ENCODE measurements at regions not wholly inside any gene's neighbourhood (a gene's known extent, or its start where the extent isn't known, plus 50 kb on each side); places are given as distances from the start of the nearest gene placed in this dataset.

- no peak overlapping the region for H3K4me3 Mint-ChIP-seq
- TF ChIP-seq CTCF (conservative IDR thresholded peaks at IDR 0.05; ENCODE audit: low read depth in 2 of 2) = no peak
- TF ChIP-seq ETS1 (IDR thresholded peaks at IDR 0.05) = no peak
- no peak for TF ChIP-seq POLR2AphosphoS5 (IDR thresholded peaks at IDR 0.05; ENCODE audit: low read depth)
- no peak for TF ChIP-seq JUNB (IDR thresholded peaks at IDR 0.05; ENCODE audit: unreplicated experiment)
- no peak for TF ChIP-seq NANOG (IDR thresholded peaks at IDR 0.05; ENCODE audit: borderline replicate concordance)
- TF ChIP-seq EZH2phosphoT487 (IDR thresholded peaks at IDR 0.05; ENCODE audit: unreplicated experiment) = no peak
- TF ChIP-seq EZH2 (IDR thresholded peaks at IDR 0.05; ENCODE audit: low read depth, unreplicated experiment) = no peak
- no peak for TF ChIP-seq ZNF114 (CRISPR knock-in tag; IDR thresholded peaks at IDR 0.05)
- no peak for TF ChIP-seq CREB1 (CRISPR knock-in tag; IDR thresholded peaks at IDR 0.05; ENCODE audit: low read depth)
- TF ChIP-seq ZNF462 (CRISPR knock-in tag; IDR thresholded peaks at IDR 0.05) = no peak
- TF ChIP-seq ZNF331 (CRISPR knock-in tag; IDR thresholded peaks at IDR 0.05; ENCODE audit: low read depth) = no peak
- no peak for TF ChIP-seq STAT1 (IDR thresholded peaks at IDR 0.05; ENCODE audit: unreplicated experiment)
- no peak for TF ChIP-seq REST (IDR thresholded peaks at IDR 0.05; ENCODE audit: unreplicated experiment)
- H3K36me3 ChIP-seq (ENCODE audit: insufficient read depth) = peaks cover 7% of the 10 kb centered on the region; the same call in 1 of the 2 replicates
- no peak overlapping the region for H3K4me2 ChIP-seq
- H3K27ac Mint-ChIP-seq = no peak overlapping the region
- H3K27ac ChIP-seq (ENCODE audit: low read depth) = no peak overlapping the region
- H3K4me3 ChIP-seq = no peak overlapping the region
- no peaks in the 10 kb centered on the region for H3F3A ChIP-seq (replicated peaks; ENCODE audit: low read depth)
- H3K79me2 ChIP-seq (replicated peaks; ENCODE audit: insufficient read depth) = no peaks in the 10 kb centered on the region
- H3K9me2 ChIP-seq (ENCODE audit: insufficient read depth) = 0 out of 2 replicates have a peak, but pooled peaks cover 3% of the 10 kb centered on the region
- H2AFZ ChIP-seq = no peak overlapping the region
- ATAC-seq (no peak), DNase-seq (ENCODE audit: low spot score) (no peak)
- no peaks in the 10 kb centered on the region for H3K27me3 ChIP-seq (ENCODE audit: insufficient read depth)
- H3K36me3 Mint-ChIP-seq (ENCODE audit: low read depth) = peaks cover 43% of the 10 kb centered on the region
- no peaks in the 10 kb centered on the region for H3K4me1 ChIP-seq (ENCODE audit: insufficient read depth)
- peaks cover 2% of the 10 kb centered on the region for H3K27me3 Mint-ChIP-seq (ENCODE audit: insufficient read depth, low read depth, poor library complexity)
- H3K9me3 Mint-ChIP-seq = peaks cover 95% of the 10 kb centered on the region
- H3K4me1 Mint-ChIP-seq = no peaks in the 10 kb centered on the region
- no peaks in the 10 kb centered on the region for H4K20me1 ChIP-seq (replicated peaks; ENCODE audit: insufficient read depth)
Measured at GRCh38 chr7:67502929-67503328, 506.3 kb downstream of the TYW1 start.
